ENCODE measurements at regions not wholly inside any gene's neighbourhood (a gene's known extent, or its start where the extent isn't known, plus 50 kb on each side); places are given as distances from the start of the nearest gene placed in this dataset.

- Mint-ChIP-seq H3K9me3 (no peaks in the 10 kb centered on the region), H3K27ac (no peak overlapping the region), H3K4me3 (no peak overlapping the region), H3K36me3 (ENCODE audit: low read depth) (no peaks in the 10 kb centered on the region), H3K27me3 (ENCODE audit: low read depth) (no peaks in the 10 kb centered on the region), H3K4me1 (peaks cover 22% of the 10 kb centered on the region)
- no peak for TF ChIP-seq CTCF (IDR thresholded peaks at IDR 0.05; ENCODE audit: unreplicated experiment in 3 of 3)
Measured at GRCh38 chr20:10868299-10868698, 194.5 kb upstream of the JAG1 start.

- Mint-ChIP-seq H3K4me1 (no peaks in the 10 kb centered on the region), H3K4me3 (no peak overlapping the region), H3K36me3 (ENCODE audit: low read depth) (no peaks in the 10 kb centered on the region), H3K27me3 (ENCODE audit: low read depth) (peaks cover under 1% of the 10 kb centered on the region), H3K27ac (no peak overlapping the region), H3K9me3 (peaks cover 4% of the 10 kb centered on the region)
- TF ChIP-seq CTCF (IDR thresholded peaks at IDR 0.05; ENCODE audit: unreplicated experiment in 3 of 3): no peak
Measured at GRCh38 chr20:10873026-10873425, 199.2 kb upstream of the JAG1 start.

GRCh38 chr20:10875653-10876052 lies 201.9 kb upstream of the JAG1 start:
- no peak for TF ChIP-seq CTCF (IDR thresholded peaks at IDR 0.05; ENCODE audit: unreplicated experiment in 3 of 3)
- H3K27me3 Mint-ChIP-seq (ENCODE audit: low read depth): peaks cover 8% of the 10 kb centered on the region
- H3K4me3 Mint-ChIP-seq: no peak overlapping the region
- H3K9me3 Mint-ChIP-seq: peaks cover 4% of the 10 kb centered on the region
- no peak overlapping the region for H3K27ac Mint-ChIP-seq
- H3K4me1 Mint-ChIP-seq: no peaks in the 10 kb centered on the region
- H3K36me3 Mint-ChIP-seq (ENCODE audit: low read depth): no peaks in the 10 kb centered on the region

DNA sequence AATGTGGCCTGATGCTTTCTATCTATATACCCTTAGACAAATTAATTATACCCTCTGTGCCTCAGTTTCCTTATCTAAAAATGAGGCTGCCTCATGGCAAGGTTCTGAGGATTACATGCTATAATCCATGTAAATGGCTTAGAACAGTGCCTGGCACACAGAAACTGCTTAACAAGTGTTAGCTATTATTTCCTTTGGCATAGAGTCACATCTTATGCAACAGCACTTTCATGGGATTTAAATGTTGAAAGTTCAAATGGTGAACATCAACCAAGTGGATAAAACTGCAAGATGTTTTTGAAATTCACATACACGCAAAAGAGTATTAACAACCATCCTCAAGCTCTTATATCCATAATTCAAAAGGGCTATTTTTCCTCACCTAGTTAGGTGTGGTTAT lies 202.8 kb upstream of the JAG1 start:
- Mint-ChIP-seq H3K4me3 (no peak overlapping the region), H3K27ac (no peak overlapping the region), H3K27me3 (ENCODE audit: low read depth) (peaks cover 9% of the 10 kb centered on the region), H3K4me1 (no peaks in the 10 kb centered on the region), H3K9me3 (peaks cover 4% of the 10 kb centered on the region), H3K36me3 (ENCODE audit: low read depth) (no peaks in the 10 kb centered on the region)
- TF ChIP-seq CTCF (IDR thresholded peaks at IDR 0.05; ENCODE audit: unreplicated experiment in 3 of 3): no peak

DNA sequence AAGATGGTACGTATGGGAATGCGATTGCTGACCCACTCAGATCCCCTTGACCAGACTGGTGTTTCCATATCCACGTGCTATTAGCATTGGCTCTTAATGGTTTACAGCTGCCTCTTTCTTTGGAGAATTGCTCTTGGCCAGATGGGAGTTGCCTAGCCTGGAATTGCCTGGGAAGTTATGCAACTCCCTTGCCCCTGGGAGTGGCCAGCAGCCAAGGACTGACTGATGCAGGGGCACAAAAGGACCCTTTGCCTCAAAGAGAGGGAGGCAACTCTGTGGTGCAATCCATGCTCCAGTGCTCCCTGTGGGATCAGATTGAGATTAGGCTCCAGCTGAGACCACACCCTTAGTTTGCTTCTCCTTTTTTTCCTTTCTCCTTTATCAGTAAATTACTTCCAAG lies 203.5 kb upstream of the JAG1 start:
- no peaks in the 10 kb centered on the region for H3K36me3 Mint-ChIP-seq (ENCODE audit: low read depth)
- H3K9me3 Mint-ChIP-seq: peaks cover 4% of the 10 kb centered on the region
- H3K27me3 Mint-ChIP-seq (ENCODE audit: low read depth): peaks cover 9% of the 10 kb centered on the region
- H3K4me1 Mint-ChIP-seq: no peaks in the 10 kb centered on the region
- H3K4me3 Mint-ChIP-seq: no peak overlapping the region
- no peak overlapping the region for H3K27ac Mint-ChIP-seq
- no peak for TF ChIP-seq CTCF (IDR thresholded peaks at IDR 0.05; ENCODE audit: unreplicated experiment in 3 of 3)

DNA sequence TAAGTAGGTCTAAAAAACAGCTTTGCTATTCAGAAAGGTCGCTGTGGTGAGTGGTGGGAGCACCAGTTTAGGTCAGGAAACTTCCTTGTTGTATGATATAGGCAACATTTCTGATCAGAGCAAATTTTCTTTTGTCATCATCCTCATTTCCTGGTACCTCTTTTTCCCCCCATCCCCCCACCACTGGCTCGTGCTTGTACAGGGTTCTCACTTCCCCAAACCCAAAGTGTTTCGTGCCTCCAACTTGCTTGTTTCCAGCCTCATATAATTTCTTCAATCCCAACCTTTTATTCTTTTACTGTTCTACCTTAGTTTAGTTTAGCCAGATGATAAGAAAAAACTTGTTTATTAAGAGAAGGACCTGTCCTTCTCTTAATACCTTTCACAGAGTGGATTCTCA lies 209.4 kb upstream of the JAG1 start:
- H3K27me3 Mint-ChIP-seq (ENCODE audit: low read depth): peaks cover 10% of the 10 kb centered on the region
- no peaks in the 10 kb centered on the region for H3K4me1 Mint-ChIP-seq
- TF ChIP-seq CTCF (IDR thresholded peaks at IDR 0.05; ENCODE audit: unreplicated experiment in 3 of 3): no peak
- H3K4me3 Mint-ChIP-seq: no peak overlapping the region
- H3K9me3 Mint-ChIP-seq: peaks cover 2% of the 10 kb centered on the region
- H3K36me3 Mint-ChIP-seq (ENCODE audit: low read depth): no peaks in the 10 kb centered on the region
- H3K27ac Mint-ChIP-seq: no peak overlapping the region

All from nephron (organoid).